GM21529 (cell line): ENCODE measurements at regions not wholly inside any gene's neighbourhood (a gene's known extent, or its start where the extent isn't known, plus 50 kb on each side); places are given as distances from the start of the nearest gene placed in this dataset.
"Not testable (repeated sequence)": the region's sequence is repeated elsewhere in the genome, so short reads cannot be mapped to it uniquely, and the experiment has no call there.

Experiments used
- ATAC-seq: cut with Tn5 transposase; IDR thresholded peaks from one replicate; pipeline ENCODE4 v1.9.1; 2021; ENCODE audit not compliant: unreplicated experiment

DNA sequence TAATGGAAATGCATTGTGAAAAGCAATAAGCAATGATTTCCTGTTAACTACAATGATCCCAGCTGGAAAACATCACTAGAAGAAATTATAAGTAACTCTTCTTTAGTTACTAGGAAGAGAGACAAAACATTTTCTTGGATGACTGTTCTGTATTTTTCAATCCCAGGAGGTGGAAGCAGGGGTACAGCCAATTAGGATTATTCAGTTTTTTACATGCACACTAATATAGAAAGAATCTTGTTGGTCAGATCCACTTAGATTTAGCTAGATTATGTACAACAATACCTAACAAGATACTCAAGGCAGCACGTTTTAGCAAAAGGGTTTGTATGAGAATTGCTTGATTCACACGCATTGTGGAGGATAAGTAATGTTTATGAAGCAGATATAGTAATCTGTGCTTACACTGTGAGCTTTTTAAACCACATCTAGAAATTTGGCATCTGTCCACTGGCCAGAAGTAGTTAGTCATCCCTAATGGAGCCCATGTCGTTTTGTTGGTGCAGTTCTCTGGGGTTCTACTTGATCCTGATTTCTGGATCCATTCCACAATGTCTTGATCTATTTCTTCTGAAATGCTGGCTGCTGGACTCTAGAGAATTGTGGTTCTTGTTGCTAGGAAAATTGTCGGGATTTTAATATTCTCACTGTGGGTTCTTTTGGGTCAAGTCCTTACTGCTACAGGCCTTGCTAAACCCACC, 199.7 kb downstream of the ADCYAP1 start:
- no peak for ATAC-seq

DNA sequence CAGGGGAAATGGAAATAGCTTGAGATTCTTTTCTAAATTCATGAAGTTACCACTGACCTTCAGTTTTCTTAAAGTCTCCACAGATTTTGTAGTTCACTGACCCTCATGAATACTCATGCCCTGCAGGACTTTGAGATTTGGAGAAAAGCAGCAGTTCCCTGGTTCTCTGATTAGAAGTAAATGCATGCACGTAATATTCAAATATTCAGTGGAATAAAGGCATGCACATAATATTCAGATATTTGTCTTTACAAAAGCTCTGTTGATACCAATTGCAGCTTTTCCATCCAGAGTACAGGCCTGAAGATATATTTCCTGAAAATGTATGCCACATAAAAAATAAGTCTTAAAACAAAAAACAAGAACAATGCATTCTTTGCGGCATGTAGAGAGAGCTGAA, 219.8 kb downstream of the ADCYAP1 start:
- no peak for ATAC-seq

DNA sequence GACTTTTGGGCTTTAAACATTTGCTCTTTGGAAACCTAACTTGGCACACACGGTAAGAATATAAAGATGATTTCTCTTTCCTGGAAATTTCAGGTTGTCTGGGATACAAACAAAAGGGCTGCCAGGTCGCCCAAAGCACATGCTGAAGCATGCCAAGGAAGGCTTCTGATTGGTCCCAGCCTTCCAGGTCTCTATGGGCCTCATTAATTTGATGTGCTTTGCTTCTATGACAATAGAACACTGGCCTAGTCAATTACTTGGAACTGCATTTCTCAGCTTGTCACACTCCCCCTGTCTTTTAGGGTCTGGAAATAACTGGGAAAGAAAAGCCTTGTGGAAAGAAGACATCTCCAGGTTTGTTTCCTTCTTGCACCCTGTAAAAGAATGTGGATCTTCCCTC, 228.9 kb downstream of the ADCYAP1 start:
- no peak for ATAC-seq

DNA sequence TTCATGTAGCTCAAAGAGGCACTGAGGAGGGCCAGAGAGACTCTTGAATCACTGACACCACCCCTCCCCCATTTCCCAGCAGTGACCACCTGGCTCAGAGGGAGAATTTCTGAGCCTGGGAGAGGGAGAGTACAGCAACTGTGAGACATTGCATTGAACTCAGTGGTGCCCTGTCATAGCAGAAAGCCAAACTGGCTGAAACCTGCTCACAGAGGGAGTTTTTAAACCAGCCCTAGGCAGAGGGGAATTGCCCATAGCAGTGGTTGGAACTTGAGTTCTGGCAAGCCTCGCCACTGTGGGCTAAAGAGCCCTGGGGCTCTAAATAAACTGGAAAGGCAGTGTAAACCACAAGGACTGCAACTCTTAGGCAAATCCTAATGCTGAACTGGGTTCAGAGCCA, 243.1 kb downstream of the ADCYAP1 start:
- ATAC-seq = no peak

DNA sequence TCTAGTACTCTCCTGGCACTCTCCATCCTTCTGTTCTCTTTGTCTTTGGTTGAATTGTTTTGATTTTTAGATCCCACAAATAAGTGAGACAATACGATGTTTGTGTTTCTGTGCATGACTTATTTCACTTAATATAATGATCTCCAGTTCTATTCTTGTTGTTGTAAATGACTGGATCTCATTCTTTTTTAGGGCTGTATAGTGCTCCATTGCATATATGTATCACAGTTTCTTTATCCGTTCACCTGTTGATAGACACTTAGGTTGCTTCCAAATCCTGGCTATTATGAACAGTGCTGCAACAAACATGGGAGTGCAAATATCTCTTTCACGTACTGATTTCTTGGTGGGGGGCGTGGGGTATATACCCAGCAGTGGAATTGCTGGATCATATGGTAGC, 245.0 kb downstream of the ADCYAP1 start:
- ATAC-seq = no peak

DNA sequence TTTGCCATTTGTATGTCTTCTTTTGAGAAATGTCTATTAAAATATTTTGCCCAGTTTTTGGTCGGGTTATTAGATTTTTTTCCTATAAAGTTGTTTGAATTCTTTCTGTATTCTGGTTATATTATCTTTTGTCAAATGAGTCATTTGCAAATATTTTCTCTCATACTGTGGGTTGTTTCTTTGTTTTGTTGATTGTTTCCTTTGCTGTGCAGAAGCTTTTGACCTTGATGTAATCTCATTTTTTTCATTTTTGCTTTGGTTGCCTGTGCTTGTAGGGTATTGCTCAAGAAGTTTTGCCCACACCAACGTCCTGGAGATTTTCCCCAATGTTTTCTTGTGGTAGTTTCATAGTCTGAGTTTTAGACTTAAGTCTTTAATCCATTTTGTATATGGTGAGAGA, 245.7 kb downstream of the ADCYAP1 start:
- no peak for ATAC-seq

DNA sequence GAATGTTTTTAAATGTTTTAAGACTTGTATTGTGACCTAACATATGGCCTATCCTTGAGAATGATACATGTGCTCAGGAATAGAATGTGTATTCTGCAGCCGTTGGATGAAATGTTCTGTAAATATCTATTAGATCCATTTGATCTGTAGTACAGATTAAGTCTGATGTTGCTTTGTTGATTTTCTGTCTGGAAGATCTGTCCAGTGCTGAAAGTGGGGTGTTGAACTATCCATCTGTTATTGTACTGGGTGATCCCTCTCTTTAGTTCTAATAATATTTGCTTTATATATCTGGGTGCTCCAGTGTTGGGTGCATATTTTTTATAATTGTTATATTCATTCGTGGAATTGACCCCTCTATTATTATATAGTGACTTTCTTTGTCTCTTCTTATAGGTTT, 248.3 kb downstream of the ADCYAP1 start:
- ATAC-seq = not testable (repeated sequence)

DNA sequence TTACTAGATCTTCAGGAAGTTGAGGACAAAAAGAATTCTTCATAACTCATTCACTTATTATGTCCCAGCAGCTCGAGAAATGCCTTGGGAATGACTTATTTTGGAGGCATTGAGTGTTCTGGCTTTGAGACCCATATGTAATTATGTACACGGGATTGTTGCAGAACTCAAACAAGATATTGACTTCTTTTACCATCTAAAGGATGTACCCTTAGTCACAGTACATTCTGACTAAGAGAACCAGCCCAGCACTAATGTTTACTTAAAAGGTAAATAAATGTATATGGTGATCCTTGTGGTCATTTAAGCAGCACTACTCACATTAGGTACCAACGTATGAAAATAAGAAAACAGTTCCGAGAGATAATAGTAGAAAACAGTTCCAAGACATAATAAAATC, 268.9 kb downstream of the ADCYAP1 start:
- ATAC-seq = no peak

DNA sequence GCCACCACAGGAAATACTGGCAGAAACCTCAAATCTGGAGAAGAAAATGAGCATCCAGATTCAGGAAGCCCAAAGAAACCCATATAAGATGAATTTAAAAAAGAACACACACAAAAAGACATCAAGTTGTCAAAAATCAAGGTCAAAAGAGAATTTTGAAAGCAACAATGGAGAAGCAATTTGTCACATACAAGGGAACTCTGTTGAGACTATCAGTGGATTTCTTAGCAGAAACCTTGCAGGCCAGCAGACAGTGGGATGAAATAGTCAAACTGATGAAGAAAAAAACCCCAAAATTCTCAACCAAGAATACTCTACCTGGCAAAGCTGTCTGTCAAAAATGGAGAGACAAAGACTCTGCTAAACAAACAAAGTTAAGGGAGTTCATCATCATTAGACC, 272.6 kb downstream of the ADCYAP1 start:
- no peak for ATAC-seq

DNA sequence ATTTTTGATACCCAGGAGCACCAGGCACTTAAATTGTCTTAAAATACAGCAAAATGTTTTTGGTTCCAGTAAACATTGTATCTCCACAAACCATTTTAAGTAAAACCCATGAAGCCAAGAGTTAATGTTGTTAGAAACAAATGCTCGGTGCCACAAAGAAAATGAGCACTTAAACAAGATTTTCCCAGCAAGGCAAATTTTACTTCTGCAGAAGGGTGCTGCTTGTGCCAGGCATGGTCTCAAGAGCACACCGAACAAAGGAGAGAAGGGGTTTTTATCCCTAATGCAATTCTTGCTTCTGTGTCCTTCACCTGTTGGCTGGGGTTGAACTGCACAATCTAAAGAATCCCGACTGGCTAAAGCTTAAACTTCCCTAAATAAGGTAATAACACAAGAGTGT, 286.7 kb downstream of the ADCYAP1 start:
- no peak for ATAC-seq

DNA sequence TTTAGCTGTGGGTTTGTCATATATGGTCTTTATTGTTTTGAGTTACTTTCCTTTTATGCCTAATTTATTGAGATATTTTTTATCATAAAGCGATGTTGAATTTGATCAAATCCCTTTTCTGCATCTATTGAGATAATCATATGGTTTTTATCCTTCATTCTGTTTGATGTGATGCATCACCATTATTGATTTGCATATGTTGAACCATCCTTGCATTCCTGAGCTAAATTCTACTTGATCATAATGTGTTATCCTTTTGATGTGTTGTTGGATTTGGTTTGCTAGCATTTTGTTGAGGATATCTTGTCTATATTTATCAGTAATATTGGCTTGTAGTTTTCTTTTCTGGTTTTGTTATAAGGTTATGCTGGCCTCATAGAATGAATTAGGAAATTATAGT, 308.5 kb downstream of the ADCYAP1 start:
- ATAC-seq = no peak

DNA sequence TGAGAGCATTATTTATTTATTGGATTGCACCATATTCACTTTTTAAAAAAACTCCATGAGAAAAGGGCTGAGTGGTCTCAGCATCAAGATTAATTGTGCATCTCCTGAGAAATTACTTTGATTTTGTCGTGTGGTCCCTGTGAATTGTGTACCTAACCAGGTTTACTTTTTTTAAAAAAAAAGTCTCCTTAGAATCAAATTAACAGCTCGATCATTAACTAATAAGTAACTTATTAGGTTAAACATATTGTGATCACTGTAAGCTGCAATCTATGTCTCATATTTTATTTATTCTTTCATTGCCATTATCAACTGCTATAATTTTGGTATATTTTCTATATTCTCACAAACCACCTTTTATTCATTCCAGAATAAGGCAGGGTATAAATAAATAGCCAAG, 318.2 kb downstream of the ADCYAP1 start:
- ATAC-seq = no peak

DNA sequence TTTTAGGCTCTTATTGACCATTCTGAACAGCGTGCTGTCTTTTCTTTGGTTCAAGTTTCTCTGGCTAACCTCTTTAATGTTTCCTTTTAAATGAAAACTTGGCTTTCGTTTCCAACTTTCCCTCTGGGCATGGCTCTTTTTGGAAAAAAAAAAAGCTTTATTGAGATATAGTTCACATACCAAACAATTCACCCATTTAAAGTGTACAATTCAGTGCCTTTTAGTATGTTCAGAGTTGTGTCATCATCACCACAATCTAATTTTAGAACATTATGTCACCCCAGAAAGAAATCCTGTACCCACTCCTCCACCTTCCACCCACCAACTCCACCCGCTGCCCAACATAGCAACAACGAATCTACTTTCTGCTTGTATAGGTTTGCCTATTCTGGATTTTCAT, 322.4 kb downstream of the ADCYAP1 start:
- ATAC-seq = no peak

DNA sequence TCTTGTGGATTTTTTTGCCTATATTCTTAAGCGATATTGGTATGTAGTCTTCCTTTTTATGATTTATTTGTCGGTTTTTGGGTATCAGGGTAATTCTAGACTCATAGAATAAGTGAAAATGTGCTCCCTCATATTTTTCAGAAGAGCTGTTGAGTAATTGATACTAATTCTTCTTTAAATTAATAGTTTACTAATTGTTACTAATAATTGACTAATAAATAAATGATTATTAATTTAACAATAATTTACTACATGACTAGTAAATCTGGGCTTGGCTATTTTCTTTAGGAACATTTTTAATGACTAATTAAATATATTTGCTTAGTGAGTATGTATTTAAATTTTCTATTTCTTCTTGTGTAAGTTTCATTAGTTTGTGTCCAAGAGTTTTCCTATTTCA, 325.0 kb downstream of the ADCYAP1 start:
- ATAC-seq = no peak

DNA sequence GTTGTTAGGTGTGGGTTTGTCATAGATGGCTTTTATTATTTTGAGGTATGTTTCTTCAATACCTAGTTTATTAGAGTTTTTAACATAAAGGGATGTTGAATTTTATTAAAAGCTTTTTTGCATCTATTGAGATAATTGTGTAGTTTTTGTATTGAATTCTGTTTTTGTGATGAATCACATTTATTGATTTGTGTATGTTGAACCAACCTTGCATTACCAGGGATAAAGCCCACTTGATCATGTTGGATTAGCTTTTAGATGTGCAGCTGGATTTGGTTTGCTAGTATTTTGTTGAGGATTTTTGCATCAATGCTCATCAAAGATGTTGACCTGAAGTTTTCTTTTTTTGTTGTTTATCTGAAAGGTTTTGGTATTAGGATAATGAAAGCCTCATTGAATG, 328.2 kb downstream of the ADCYAP1 start:
- ATAC-seq = no peak

DNA sequence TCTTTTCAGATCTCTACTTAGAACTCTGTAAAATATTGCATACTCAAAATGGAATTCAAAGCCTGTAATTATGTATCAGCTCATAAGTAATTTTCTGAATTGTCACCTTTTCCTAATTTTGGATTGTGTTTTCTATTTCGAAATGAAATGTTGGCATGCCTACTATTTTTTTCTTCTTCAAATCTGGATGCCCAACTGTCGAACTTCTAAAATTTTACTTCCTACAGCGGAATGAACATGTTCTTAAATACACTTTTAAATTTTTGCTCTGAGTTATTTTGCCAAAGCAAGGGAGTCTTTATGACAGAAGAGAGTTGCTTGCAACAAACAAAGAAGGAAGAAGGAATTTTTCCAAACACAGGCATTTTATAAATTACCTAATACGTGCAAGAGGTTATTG, 336.0 kb downstream of the ADCYAP1 start:
- no peak for ATAC-seq

DNA sequence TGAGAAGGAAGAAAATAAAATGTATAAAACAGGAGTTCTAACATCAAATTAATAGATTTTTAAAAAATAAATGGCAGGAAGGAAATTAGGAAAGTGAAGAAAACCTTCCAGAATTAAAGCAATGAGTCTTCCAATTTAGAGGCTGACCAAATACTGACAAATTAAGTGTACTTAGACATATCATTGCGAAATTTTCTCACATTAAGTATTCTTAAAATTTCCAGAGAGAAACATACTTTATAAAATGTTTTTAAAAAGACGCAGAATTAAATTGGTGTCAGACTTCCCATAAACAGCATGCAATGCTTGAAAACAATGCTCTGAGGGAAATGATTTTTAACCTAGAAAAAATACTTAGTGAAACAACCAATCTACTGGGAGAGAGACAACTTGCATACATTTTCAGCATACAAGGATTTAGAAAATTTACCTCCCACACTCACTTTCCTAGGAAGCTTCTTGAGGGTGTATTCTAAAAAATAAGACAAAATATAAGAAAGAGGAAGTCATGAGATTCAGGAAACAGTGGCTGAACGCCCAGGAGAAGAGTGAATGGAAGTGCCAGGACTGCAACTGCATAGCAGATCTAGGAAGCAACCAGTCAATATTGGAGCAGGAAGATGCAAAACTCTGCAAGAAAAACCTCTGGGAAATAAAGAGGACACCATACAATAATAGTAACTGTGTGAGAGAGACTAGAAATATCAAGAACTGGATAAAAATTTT, 339.9 kb downstream of the ADCYAP1 start:
- ATAC-seq = no peak

DNA sequence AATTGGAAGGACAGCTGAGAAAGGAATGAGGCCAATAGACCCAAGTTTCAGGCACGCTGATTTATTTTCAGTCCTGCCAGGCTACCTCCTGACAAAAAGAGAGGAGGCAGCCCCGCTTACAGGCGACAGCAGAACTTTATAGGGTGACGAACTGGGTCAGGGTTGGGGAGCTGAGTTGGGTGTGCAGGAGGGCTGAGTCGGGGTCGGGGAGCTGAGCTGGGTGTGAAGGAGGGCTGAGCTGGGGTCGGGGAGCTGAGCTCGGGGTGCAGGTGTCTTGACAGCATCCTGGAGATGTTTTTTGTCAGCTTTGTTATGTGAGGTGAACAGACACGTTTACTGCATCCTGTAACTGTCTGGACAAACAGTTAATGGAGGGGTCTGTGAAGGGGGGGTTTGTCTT, 342.2 kb downstream of the ADCYAP1 start:
- ATAC-seq = no peak

DNA sequence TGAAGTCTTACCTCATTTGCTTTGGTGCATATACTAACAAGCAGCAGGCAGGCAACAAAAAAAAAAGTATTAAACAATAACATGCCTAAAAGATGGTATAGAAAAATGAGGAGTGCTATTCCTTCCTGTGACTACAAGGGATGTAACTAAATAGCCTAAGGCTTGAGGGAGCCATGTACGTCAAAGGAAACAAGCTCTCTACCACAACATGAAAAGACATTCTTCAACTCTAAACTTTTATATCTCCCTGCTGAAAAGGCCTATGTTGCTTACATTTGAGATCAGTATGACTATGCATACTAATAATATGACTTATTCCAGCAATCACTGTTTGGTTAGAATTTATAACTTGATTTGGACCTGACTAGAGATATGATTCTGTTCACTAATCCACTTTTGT, 347.9 kb downstream of the ADCYAP1 start:
- ATAC-seq = no peak

DNA sequence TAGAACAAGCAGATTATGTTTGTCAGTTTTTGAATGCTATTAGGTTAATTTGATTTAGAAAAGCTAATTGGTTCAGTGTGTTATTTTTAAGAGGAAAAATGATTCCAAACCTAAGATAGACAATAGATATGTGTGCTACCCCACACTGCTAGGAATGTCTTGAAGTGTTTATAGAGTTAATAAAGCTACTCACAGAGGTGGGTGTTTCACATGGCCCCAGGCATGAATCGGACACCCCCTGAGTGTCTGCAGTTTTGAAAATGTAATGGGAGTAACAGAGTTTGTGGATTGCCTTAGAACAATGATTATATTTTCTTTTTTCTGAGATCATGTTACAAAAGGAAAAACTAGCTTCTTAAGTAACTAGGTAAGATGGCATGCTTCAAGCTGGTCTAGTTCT, 348.3 kb downstream of the ADCYAP1 start:
- no peak for ATAC-seq

DNA sequence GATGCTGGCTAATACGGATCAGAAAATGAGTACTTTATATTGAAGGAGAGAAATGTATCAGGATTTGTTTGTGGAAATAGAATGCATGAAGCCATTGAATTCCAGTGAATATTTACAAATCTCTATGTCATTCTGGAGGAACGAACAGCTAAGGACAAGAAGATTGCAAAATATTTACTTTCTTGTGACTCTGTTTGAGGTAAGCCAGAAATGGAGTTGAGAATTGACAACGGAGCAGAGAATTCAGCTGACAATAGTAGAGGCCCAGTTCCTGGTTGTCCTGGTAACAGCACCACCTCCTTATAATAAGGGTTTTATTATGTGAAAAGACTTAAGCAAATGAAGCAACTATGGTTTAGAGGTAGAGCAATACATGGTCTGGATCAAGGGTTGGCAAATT, 349.2 kb downstream of the ADCYAP1 start:
- ATAC-seq = no peak

DNA sequence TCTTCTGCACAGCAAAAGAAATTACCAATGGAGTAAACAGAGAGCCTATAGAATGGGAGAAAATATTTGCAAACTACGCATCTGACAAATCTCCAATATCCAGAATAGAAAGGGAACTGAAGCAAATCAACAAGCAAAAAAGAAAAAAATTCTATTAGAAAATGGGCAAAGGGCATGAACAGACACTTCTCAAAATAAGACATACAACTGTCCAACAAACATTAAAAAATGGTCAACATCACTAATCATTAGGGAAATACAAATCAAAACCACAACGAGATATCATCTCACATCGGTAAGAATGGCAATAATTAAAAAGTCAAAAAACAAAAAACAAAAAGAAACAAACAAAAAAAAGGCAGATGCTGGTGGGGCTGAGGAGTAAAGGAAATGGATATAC, 356.4 kb downstream of the ADCYAP1 start:
- ATAC-seq = no peak

DNA sequence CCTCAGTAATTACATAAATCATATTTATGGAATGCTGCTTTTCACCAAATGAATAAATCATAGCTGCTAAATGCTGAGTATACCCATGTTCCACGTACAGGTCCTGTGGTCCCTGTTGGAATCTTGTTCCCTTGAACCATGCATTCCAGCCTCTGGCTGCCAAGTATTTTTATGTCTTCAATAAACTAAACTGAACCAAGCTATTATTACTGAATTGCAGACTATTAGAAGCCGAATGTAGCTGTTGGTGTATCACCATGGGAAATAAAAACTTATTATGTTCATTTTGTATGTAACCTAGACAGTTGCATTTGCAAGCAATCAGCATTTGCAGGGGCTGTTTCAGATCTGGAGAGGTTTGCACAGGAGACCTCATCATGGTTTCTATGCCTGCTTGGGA, 362.4 kb downstream of the ADCYAP1 start:
- ATAC-seq = no peak
